MCF 10A (cell line): ENCODE measurements at regions not wholly inside any gene's neighbourhood (a gene's known extent, or its start where the extent isn't known, plus 50 kb on each side); places are given as distances from the start of the nearest gene placed in this dataset.
A peak's percentile ranks its signal among the peaks of the same experiment; 100 is the strongest.

Experiments used
- BruUV-seq: library from RNA; stranded (reverse); fragments of 400-500 nt; replicated peaks from 2 replicates; lab custom pipeline; 2021; lab: Mats Ljungman, UMichigan
- CTCF ChIA-PET: fragments of 300-600 bp; sonication (Branson Sonifier 250); formaldehyde crosslinking; extraction: SDS; loops from one replicate; lab custom pipeline; 2021; ENCODE audit warnings: antibody characterized with exemption, inconsistent platforms; lab: Yijun Ruan, JAX
- POLR2A ChIA-PET: fragments of 300-600, 350-650 bp; sonication (Branson Sonifier 250); formaldehyde crosslinking; extraction: SDS; loops from one replicate; lab custom pipeline; 2020; ENCODE audit warnings: antibody characterized with exemption, inconsistent platforms; lab: Yijun Ruan, JAX
- DNase-seq: peaks from one replicate; pipeline ENCODE4 v3.0.0-alpha.2; 2018; ENCODE audit not compliant: unreplicated experiment
- H3K27ac Mint-ChIP-seq: one replicate; pipeline ENCODE4 v1.8.0; 2022; ENCODE audit warnings: mild to moderate bottlenecking, low read depth, mixed read lengths; ENCODE audit not compliant: unreplicated experiment
- H3K27me3 Mint-ChIP-seq: one replicate; pipeline ENCODE4 v1.8.0; 2022; ENCODE audit warnings: mixed read lengths; ENCODE audit not compliant: insufficient read depth, unreplicated experiment
- H3K36me3 Mint-ChIP-seq: one replicate; pipeline ENCODE4 v1.8.0; 2022; ENCODE audit warnings: mild to moderate bottlenecking, moderate library complexity, mixed read lengths; ENCODE audit not compliant: insufficient read depth, unreplicated experiment
- H3K4me1 Mint-ChIP-seq: one replicate; pipeline ENCODE4 v1.8.0; 2022; ENCODE audit warnings: mixed read lengths; ENCODE audit not compliant: insufficient read depth, unreplicated experiment
- H3K4me3 Mint-ChIP-seq: one replicate; pipeline ENCODE4 v1.8.0; 2022; ENCODE audit warnings: mild to moderate bottlenecking, moderate library complexity, mixed read lengths; ENCODE audit not compliant: unreplicated experiment
- H3K9me3 Mint-ChIP-seq: one replicate; pipeline ENCODE4 v1.8.0; 2022; ENCODE audit warnings: mixed read lengths; ENCODE audit not compliant: unreplicated experiment
- intact Hi-C: fragments of 100-400 bp; cut with micrococcal nuclease; formaldehyde crosslinking; loops from 2 replicates; pipeline ENCODE4 v1.14.1; 2022
- TF ChIP-seq, protein P1 (sequence below): fragments of 200-600 bp; IDR thresholded peaks from one replicate; pipeline ENCODE4 v1.8.0; 2022; ENCODE audit warnings: antibody characterized with exemption, mild to moderate bottlenecking; ENCODE audit not compliant: unreplicated experiment

GRCh38 chr14:50018933-50019210 is 97.5 kb downstream of the VCPKMT start:
- Mint-ChIP-seq H3K9me3 (no peaks in the 10 kb centered on the region), H3K27ac (peak overlapping the region; percentile 51), H3K36me3 (no peaks in the 10 kb centered on the region), H3K27me3 (no peaks in the 10 kb centered on the region), H3K4me1 (peaks cover 14% of the 10 kb centered on the region), H3K4me3 (no peak overlapping the region)
- no peak for DNase-seq
- BruUV-seq = no TSS peak
- intact Hi-C loops = loop anchor here (1.0 kb wide), 1 partner anchor 19 kb away; no protein-coding TSS in a partner anchor
- ChIA-PET CTCF (interaction anchor here (0.6 to 6.4 kb wide), 8 partner anchors 41 to 169 kb away, joined by 3 to 31 read pairs (median 4); partner anchors contain the start of gene NEMF), POLR2A (interaction anchor here (0.7 to 4.3 kb wide), 10 partner anchors 10 to 167 kb away, joined by 3 to 44 read pairs (median 4); partner anchors contain the start of gene ARF6)
- TF ChIP-seq, protein P1, sequence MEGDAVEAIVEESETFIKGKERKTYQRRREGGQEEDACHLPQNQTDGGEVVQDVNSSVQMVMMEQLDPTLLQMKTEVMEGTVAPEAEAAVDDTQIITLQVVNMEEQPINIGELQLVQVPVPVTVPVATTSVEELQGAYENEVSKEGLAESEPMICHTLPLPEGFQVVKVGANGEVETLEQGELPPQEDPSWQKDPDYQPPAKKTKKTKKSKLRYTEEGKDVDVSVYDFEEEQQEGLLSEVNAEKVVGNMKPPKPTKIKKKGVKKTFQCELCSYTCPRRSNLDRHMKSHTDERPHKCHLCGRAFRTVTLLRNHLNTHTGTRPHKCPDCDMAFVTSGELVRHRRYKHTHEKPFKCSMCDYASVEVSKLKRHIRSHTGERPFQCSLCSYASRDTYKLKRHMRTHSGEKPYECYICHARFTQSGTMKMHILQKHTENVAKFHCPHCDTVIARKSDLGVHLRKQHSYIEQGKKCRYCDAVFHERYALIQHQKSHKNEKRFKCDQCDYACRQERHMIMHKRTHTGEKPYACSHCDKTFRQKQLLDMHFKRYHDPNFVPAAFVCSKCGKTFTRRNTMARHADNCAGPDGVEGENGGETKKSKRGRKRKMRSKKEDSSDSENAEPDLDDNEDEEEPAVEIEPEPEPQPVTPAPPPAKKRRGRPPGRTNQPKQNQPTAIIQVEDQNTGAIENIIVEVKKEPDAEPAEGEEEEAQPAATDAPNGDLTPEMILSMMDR = no peak

DNA sequence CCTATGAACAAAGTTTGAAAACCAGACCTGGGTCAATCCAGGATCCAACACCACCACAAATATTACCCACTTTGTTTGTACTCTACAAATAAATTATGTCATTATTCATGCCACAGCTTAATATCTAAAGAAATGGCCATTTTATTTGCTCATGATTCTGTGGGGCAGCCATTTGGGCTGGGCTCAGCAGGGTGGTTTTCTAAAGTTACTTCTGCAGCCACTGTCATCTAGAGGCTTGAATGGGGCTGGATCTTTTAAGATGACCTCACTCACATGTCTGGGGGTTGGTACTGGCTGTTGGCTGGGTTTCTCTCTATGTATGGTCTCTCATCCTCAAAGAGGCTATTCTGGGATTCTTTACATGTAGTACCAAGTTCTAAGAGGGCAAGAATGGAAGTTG is 96.2 kb downstream of the VCPKMT start:
- BruUV-seq = no TSS peak
- intact Hi-C loops = no loop called here
- ChIA-PET CTCF (interaction anchor here (0.8 to 6.4 kb wide), 2 partner anchors 18 to 157 kb away, joined by 3 to 31 read pairs; no protein-coding TSS in a partner anchor), POLR2A (interaction anchor here (0.6 to 1.8 kb wide), 3 partner anchors 16 to 337 kb away, joined by 3 read pairs; no protein-coding TSS in a partner anchor)
- peaks cover 15% of the 10 kb centered on the region for H3K4me1 Mint-ChIP-seq
- TF ChIP-seq, protein P1 = no peak
- DNase-seq = no peak
- no peak overlapping the region for H3K27ac Mint-ChIP-seq
- no peak overlapping the region for H3K4me3 Mint-ChIP-seq
- H3K36me3 Mint-ChIP-seq = no peaks in the 10 kb centered on the region
- H3K9me3 Mint-ChIP-seq = peaks cover 2% of the 10 kb centered on the region
- no peaks in the 10 kb centered on the region for H3K27me3 Mint-ChIP-seq

GRCh38 chr14:50020799-50021198 is 95.6 kb downstream of the VCPKMT start:
- Mint-ChIP-seq H3K36me3 (peaks cover 3% of the 10 kb centered on the region), H3K4me3 (no peak overlapping the region), H3K9me3 (peaks cover 8% of the 10 kb centered on the region), H3K27ac (no peak overlapping the region), H3K4me1 (peaks cover 21% of the 10 kb centered on the region), H3K27me3 (no peaks in the 10 kb centered on the region)
- no peak for DNase-seq
- TF ChIP-seq, protein P1 = no peak
- no TSS peak for BruUV-seq
- intact Hi-C loops = no loop called here
- POLR2A ChIA-PET = interaction anchor here (1.5 to 1.8 kb wide), 2 partner anchors 11 to 15 kb away, joined by 3 to 4 read pairs; no protein-coding TSS in a partner anchor
- CTCF ChIA-PET = no interaction called here

GRCh38 chr14:50021261-50022031 is 94.9 kb downstream of the VCPKMT start:
- no peak overlapping the region for H3K4me3 Mint-ChIP-seq
- no TSS peak for BruUV-seq
- ChIA-PET CTCF (interaction anchor here (1.0 kb wide), 1 partner anchor 156 kb away, joined by 5 read pairs; no protein-coding TSS in a partner anchor), POLR2A (interaction anchor here (0.6 to 1.8 kb wide), 3 partner anchors 12 to 159 kb away, joined by 3 to 4 read pairs (median 3); no protein-coding TSS in a partner anchor)
- TF ChIP-seq, protein P1 = no peak
- no peak for DNase-seq
- H3K36me3 Mint-ChIP-seq = peaks cover 5% of the 10 kb centered on the region
- H3K4me1 Mint-ChIP-seq = peaks cover 21% of the 10 kb centered on the region
- intact Hi-C loops = no loop called here
- H3K9me3 Mint-ChIP-seq = peaks cover 8% of the 10 kb centered on the region
- H3K27ac Mint-ChIP-seq = no peak overlapping the region
- H3K27me3 Mint-ChIP-seq = no peaks in the 10 kb centered on the region
